HL-60 (cell line): ENCODE measurements at regions not wholly inside any gene's neighbourhood (a gene's known extent, or its start where the extent isn't known, plus 50 kb on each side); places are given as distances from the start of the nearest gene placed in this dataset.

ENCODE experiments used
- CTCF ChIP-seq: IDR thresholded peaks from one replicate; pipeline ENCODE4 v1.5.1; 2011; ENCODE audit warnings: low read length, control low read depth, inconsistent platforms; ENCODE audit not compliant: insufficient read depth
- GABPA ChIP-seq: IDR thresholded peaks from 2 replicates; pipeline ENCODE4 v1.6.1; 2012; ENCODE audit warnings: low read depth
- POLR2AphosphoS5 ChIP-seq: IDR thresholded peaks from 2 replicates; pipeline ENCODE4 v1.6.1; 2012; ENCODE audit warnings: low read depth
- TF ChIP-seq, protein P1 (sequence below): IDR thresholded peaks from 2 replicates; pipeline ENCODE4 v1.6.1; 2012; ENCODE audit warnings: low read depth; ENCODE audit not compliant: insufficient replicate concordance

- TF ChIP-seq CTCF (no peak), POLR2AphosphoS5 (no peak), GABPA (no peak)
- TF ChIP-seq, protein P1, sequence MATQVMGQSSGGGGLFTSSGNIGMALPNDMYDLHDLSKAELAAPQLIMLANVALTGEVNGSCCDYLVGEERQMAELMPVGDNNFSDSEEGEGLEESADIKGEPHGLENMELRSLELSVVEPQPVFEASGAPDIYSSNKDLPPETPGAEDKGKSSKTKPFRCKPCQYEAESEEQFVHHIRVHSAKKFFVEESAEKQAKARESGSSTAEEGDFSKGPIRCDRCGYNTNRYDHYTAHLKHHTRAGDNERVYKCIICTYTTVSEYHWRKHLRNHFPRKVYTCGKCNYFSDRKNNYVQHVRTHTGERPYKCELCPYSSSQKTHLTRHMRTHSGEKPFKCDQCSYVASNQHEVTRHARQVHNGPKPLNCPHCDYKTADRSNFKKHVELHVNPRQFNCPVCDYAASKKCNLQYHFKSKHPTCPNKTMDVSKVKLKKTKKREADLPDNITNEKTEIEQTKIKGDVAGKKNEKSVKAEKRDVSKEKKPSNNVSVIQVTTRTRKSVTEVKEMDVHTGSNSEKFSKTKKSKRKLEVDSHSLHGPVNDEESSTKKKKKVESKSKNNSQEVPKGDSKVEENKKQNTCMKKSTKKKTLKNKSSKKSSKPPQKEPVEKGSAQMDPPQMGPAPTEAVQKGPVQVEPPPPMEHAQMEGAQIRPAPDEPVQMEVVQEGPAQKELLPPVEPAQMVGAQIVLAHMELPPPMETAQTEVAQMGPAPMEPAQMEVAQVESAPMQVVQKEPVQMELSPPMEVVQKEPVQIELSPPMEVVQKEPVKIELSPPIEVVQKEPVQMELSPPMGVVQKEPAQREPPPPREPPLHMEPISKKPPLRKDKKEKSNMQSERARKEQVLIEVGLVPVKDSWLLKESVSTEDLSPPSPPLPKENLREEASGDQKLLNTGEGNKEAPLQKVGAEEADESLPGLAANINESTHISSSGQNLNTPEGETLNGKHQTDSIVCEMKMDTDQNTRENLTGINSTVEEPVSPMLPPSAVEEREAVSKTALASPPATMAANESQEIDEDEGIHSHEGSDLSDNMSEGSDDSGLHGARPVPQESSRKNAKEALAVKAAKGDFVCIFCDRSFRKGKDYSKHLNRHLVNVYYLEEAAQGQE, result no peak
Measured at GRCh38 chr3:67278015-67278618, 280.0 kb downstream of the KBTBD8 start.
